KMS-11 (cell line): ENCODE measurements at regions not wholly inside any gene's neighbourhood (a gene's known extent, or its start where the extent isn't known, plus 50 kb on each side); places are given as distances from the start of the nearest gene placed in this dataset.

ENCODE experiments used
- H2AFZ ChIP-seq: fragments of 200-600 bp; sonication (generic); 2 replicates; pipeline ENCODE4 v1.6.1; 2016; ENCODE audit warnings: antibody characterized with exemption, mixed run types, low read depth
- H3K27ac ChIP-seq: fragments of 200-600 bp; sonication (generic); 2 replicates; pipeline ENCODE4 v1.6.1; 2016; ENCODE audit warnings: mild to moderate bottlenecking, mixed run types
- H3K27me3 ChIP-seq: fragments of 200-600 bp; sonication (generic); 2 replicates; pipeline ENCODE4 v1.6.1; 2017; ENCODE audit warnings: mild to moderate bottlenecking, low read depth, mixed run types, moderate library complexity; ENCODE audit not compliant: insufficient read depth
- H3K36me3 ChIP-seq: fragments of 200-600 bp; sonication (generic); 2 replicates; pipeline ENCODE4 v1.6.1; 2017; ENCODE audit warnings: mild to moderate bottlenecking, mixed run types; ENCODE audit not compliant: insufficient read depth
- H3K4me1 ChIP-seq: fragments of 200-600 bp; sonication (generic); 2 replicates; pipeline ENCODE4 v1.6.1; 2016; ENCODE audit warnings: mild to moderate bottlenecking, low read depth, mixed run types; ENCODE audit not compliant: poor library complexity, severe bottlenecking
- H3K4me2 ChIP-seq: fragments of 200-600 bp; sonication (generic); 2 replicates; pipeline ENCODE4 v1.7.0; 2016; ENCODE audit warnings: mild to moderate bottlenecking, mixed run types
- H3K4me3 ChIP-seq: fragments of 200-600 bp; sonication (generic); IDR thresholded peaks from 2 replicates; pipeline ENCODE4 v1.6.1; 2017; ENCODE audit warnings: low read depth, low read length, mixed read lengths; ENCODE audit not compliant: insufficient read depth
- H3K79me2 ChIP-seq: fragments of 200-600 bp; sonication (generic); 2 replicates; pipeline ENCODE4 v1.6.1; 2016; ENCODE audit warnings: low read depth, mixed run types; ENCODE audit not compliant: insufficient read depth
- H3K9ac ChIP-seq: fragments of 200-600 bp; sonication (generic); 2 replicates; pipeline ENCODE4 v1.6.1; 2016; ENCODE audit warnings: mild to moderate bottlenecking, mixed run types
- H4K20me1 ChIP-seq: fragments of 200-600 bp; sonication (generic); 2 replicates; pipeline ENCODE4 v1.6.1; 2016; ENCODE audit warnings: mild to moderate bottlenecking, mixed run types; ENCODE audit not compliant: insufficient read depth
- CTCF ChIP-seq: fragments of 200-600 bp; sonication (generic); conservative IDR thresholded peaks from 2 replicates; pipeline ENCODE4 v1.6.1; 2017; ENCODE audit warnings: low read depth, mild to moderate bottlenecking, antibody characterized with exemption, low read length, moderate library complexity, mixed read lengths

GRCh38 chr2:76641506-76641905 lies 880.7 kb downstream of the LRRTM4 start:
- H3K36me3 ChIP-seq: no peaks in the 10 kb centered on the region
- no peaks in the 10 kb centered on the region for H4K20me1 ChIP-seq
- no peak for TF ChIP-seq CTCF
- no peak overlapping the region for H2AFZ ChIP-seq
- H3K79me2 ChIP-seq: no peaks in the 10 kb centered on the region
- H3K27ac ChIP-seq: no peak overlapping the region
- H3K27me3 ChIP-seq: no peaks in the 10 kb centered on the region
- no peak overlapping the region for H3K4me2 ChIP-seq
- no peak overlapping the region for H3K9ac ChIP-seq
- H3K4me1 ChIP-seq: no peaks in the 10 kb centered on the region
- H3K4me3 ChIP-seq: no peak overlapping the region

DNA sequence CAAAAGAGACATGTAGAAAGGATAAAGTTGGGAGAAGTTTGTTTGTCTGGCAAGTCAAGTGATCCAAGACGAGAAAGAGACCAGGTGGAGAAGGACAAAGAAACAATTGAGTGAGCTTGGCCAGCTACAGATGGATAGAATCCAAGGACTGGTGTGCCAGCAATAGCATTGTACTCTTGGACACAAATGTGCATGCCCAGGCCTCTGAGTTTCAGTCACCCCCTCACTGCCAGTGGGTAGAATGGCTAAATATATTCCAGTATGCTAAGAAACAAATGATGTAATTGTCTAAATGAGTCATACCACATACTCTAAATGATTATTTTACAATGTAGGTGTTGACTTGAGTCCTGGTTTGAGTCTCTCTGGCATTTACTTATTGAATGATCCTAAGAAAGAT lies 881.3 kb downstream of the LRRTM4 start:
- Histone ChIP-seq H3K4me2 (no peak overlapping the region), H3K4me3 (no peak overlapping the region), H3K27me3 (no peaks in the 10 kb centered on the region), H3K9ac (no peak overlapping the region), H3K27ac (no peak overlapping the region), H4K20me1 (no peaks in the 10 kb centered on the region), H2AFZ (no peak overlapping the region), H3K4me1 (no peaks in the 10 kb centered on the region), H3K36me3 (no peaks in the 10 kb centered on the region), H3K79me2 (no peaks in the 10 kb centered on the region)
- TF ChIP-seq CTCF: no peak

- Histone ChIP-seq H3K27ac (no peak overlapping the region), H3K27me3 (no peaks in the 10 kb centered on the region), H2AFZ (no peak overlapping the region), H3K4me2 (no peak overlapping the region), H3K79me2 (no peaks in the 10 kb centered on the region), H3K4me3 (no peak overlapping the region), H3K4me1 (no peaks in the 10 kb centered on the region), H3K9ac (no peak overlapping the region), H4K20me1 (no peaks in the 10 kb centered on the region), H3K36me3 (no peaks in the 10 kb centered on the region)
- no peak for TF ChIP-seq CTCF
These were observed 883.0 kb downstream of the LRRTM4 start for GRCh38 chr2:76639171-76639680.

DNA sequence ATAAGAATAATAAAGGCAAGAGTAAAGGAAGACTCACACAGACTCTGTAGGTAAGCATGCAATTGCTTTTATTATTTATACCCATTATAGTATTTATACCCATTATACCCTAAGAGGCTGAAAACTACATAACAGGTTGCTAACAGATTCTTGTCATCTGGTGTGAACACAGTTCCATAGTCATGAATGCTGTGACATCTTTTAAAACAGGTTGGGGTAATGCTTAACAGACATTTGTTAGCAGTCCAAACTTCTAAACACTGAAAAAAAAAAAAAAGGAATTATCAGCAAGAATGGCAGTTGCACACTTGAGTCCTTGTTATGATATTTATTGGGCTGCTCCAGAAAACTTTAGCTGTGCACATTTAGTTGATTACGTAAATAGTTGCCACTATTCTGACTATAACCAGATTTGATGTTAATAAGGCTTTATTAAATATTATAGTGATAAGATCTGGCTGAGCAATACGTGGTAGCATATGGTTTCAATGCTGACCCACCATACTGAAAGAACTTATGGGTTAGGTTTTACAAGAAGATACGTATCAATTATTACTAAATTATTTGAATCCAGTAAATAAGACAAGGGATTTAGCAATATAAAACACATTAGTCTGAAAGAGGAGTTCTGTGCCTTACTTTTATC lies 888.8 kb downstream of the LRRTM4 start:
- TF ChIP-seq CTCF: no peak
- H3K4me2 ChIP-seq: no peak overlapping the region
- no peaks in the 10 kb centered on the region for H4K20me1 ChIP-seq
- no peak overlapping the region for H3K27ac ChIP-seq
- H2AFZ ChIP-seq: no peak overlapping the region
- no peak overlapping the region for H3K9ac ChIP-seq
- no peaks in the 10 kb centered on the region for H3K36me3 ChIP-seq
- H3K79me2 ChIP-seq: no peaks in the 10 kb centered on the region
- no peak overlapping the region for H3K4me3 ChIP-seq
- H3K4me1 ChIP-seq: no peaks in the 10 kb centered on the region
- H3K27me3 ChIP-seq: no peaks in the 10 kb centered on the region
